Left cardiac atrium (tissue), 4 donors: ENCODE measurements at regions not wholly inside any gene's neighbourhood (a gene's known extent, or its start where the extent isn't known, plus 50 kb on each side); places are given as distances from the start of the nearest gene placed in this dataset.

Experiments used
- ATAC-seq, 2 donors: fragments of 200-7000 bp; cut with Tn5 transposase; one replicate each; pipeline ENCODE4 v1.9.1; 2020; ENCODE audit warnings: mild to moderate bottlenecking in 2 of 2, moderate library complexity in 2 of 2
- DNase-seq: peaks from one replicate; pipeline ENCODE4 v3.0.0-alpha.2; 2020
- intact Hi-C, 2 donors: fragments of 100-400 bp; cut with DNase I; formaldehyde crosslinking; loops; one replicate each; pipeline versions ENCODE4 v1.14.1 to v1.15.1; 2022 to 2023
- donor health status: DM: no; HTN: yes; CAD: no.
- donor health status: DM: no; HTN: yes; CAD: no; lungs with severe emphysema.
- donor health status: DM: yes; HTN: yes; CAD: no.
- donor health status: Dilated cardiomyopathy.

DNA sequence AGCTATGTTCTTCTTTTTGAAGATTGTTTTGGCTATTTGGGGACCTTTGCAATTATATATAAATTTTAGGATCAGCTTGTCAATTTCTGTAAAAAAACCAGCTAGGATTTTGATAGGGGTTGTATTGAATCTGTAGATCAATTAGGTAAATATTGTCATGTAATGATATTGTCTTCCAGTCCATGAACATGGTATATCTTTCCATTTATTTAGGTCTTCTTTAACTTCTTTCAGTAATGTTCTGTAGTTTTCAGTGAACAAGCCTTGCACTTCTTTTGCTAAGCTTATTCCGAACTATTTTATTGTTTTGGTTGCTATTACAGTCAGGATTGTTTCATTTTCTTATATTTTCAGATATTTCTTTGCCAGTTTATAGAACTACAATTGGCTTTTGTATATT is 175.8 kb upstream of the RARB start:
- no peak for ATAC-seq
- no peak for DNase-seq
- intact Hi-C loops = no loop called here

DNA sequence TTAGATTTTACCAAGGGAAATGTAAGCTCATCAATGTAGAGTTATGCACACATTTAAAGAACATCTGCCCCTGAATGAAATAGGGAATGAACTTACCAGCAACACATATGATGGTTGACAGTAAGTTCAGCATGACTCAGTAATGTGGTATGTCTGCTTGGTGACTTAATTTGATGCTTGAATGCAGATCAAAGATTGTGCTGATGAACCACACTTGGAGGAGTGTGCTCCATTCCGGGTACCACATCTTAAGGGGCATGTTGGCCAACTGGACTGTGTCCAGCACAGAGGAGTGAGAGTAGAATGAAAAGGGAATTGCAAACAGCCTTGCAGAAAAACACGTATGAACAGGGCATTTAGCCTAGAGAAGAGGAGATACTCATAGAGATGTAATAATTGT is 171.0 kb upstream of the RARB start:
- intact Hi-C loops = no loop called here

DNA sequence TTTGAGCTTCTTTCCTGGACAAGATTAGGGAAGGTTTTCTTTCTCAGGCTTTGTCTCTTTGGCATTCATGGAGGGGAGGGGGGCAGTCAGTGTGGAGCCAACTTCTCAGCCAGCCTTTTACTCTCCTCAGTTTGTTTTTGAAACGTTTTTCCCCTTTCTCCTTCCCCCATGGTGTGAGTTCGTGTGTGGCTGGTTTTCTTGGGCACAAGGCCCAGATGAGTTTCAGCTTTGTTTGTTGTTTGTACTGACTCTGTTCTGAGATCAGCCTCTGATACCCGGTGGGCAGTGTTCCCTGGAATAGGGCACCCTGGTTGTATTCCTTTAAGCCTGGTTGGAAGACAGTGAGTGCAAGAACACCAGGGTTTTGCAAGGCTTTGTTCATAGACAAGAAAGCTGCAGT is 168.2 kb upstream of the RARB start:
- ATAC-seq = no peak
- intact Hi-C loops = no loop called here
- no peak for DNase-seq

More for the DNA sequence above, 171.0 kb upstream of the RARB start:
- DNase-seq = no peak
- ATAC-seq = no peak

GRCh38 chr3:25262322-25262721 is 165.7 kb upstream of the RARB start:
- intact Hi-C loops = no loop called here
- DNase-seq = no peak
- no peak for ATAC-seq

DNA sequence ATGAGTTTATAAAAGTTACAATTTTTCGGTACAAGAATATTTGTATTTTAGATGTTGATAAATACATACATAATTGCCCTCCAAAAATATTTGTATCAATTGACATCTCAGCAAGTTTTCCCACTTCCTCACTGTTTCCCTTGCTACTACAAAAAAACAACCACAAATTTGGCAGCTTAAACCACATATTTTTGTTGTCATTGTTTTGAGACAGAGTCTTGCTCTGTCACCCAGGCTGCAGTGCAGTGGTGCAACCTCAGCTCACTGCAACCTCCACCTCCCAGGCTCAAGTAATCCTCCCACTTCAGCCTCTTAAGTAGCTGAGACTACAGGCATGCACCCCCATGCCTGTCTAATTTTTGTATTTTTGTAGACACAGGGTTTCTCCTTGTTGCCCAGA is 162.8 kb upstream of the RARB start:
- ATAC-seq (no peak), DNase-seq (no peak)
- intact Hi-C loops = no loop called here

- DNase-seq = no peak
- no peak for ATAC-seq
- intact Hi-C loops = no loop called here
Measured at GRCh38 chr3:25266677-25267076, 161.4 kb upstream of the RARB start.

DNA sequence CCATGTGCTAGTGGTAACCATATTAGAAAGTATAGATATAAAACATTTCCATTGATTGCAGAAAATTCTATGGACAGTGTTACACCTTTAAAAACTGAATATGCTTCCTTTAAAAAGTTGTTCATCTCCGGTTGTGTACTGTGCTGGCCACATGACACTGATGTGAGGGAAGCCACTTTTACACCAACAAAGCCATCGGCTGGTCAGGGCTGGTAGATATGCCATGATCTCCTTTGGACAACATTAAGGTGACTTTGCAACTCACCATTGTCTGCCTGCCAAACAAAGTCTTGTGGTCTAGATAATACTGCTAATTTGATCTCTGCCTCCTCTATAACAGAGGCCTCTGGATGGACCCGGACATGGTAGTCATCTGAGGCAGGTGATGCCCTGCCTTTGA is 156.0 kb upstream of the RARB start:
- DNase-seq = no peak
- intact Hi-C loops = no loop called here
- no peak for ATAC-seq

- DNase-seq (no peak), ATAC-seq (no peak)
- intact Hi-C loops = no loop called here
Measured at GRCh38 chr3:25273582-25274171, 154.4 kb upstream of the RARB start.

DNA sequence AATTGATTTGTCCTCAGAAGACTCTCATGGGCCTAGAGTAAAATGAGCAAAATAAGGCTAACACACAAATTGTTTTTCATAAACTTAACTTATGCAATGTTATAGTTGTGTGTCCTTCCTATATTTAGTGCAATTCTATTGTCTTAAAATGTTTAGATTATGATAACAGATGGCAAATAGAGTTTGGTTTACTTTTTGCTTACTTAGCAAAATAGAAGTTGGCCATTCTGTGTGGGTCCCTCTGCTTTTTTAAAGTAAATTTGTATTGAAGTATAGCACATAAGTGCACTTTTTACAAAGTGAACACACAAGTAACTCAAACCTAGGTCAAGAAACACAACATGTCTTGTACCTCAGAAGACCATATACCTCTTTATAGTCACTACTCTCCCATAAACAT is 150.6 kb upstream of the RARB start:
- no peak for ATAC-seq
- intact Hi-C loops = no loop called here
- DNase-seq = no peak

DNA sequence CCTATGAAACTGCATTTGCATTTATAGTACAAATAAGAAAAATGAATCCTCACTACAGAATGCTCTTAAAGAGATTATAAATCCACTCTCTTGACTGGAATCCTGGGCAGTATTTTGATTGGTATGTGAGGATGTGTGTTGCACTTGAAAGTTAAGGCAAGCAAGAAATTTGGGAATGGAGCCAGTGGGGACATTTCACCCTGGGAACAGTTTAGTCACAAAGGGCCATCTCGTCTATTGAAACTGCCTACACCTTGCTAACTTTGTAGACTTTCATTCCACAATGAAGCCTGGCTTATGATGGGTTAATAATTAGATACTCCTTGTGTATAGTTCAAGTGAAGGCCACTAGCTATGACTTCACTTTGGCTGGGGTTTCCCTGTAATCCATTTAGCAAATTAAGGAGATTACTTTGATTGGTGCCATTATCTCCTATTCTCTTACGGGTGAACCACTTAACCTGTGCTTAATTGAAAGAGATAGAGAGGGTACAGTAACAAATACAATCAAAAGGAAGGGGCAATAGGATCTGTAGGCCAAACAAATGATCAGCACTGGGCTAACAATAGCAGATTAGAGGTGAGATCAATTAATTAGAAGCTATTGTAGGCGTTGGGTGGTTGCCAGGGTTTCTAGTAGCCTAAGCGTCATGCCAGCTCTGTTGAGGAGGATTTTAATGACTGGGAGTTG is 146.9 kb upstream of the RARB start:
- no peak for ATAC-seq
- no peak for DNase-seq
- intact Hi-C loops = no loop called here

- intact Hi-C loops = no loop called here
- DNase-seq = no peak
- ATAC-seq = no peak
Measured at GRCh38 chr3:25281732-25282126, 146.3 kb upstream of the RARB start.

DNA sequence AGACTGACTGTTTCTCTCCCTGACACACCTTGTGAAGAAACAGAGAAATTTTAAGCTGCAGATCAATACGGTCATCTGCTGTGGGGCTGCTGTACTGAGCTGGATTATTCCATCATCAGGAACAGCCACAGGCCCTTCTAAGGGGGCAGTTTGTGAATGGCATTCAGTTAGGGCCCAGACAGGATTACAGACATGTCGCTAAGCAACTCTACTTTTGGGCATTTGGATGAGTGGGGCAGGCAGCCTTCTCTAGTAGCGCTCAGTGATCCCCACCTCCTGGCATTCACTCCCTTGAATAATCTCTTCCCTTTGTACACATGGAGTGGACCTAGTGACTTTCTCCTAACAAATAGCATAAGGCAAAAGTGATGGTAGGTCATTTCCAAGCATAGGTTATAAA is 144.4 kb upstream of the RARB start:
- DNase-seq (no peak), ATAC-seq (no peak)
- intact Hi-C loops = no loop called here

DNA sequence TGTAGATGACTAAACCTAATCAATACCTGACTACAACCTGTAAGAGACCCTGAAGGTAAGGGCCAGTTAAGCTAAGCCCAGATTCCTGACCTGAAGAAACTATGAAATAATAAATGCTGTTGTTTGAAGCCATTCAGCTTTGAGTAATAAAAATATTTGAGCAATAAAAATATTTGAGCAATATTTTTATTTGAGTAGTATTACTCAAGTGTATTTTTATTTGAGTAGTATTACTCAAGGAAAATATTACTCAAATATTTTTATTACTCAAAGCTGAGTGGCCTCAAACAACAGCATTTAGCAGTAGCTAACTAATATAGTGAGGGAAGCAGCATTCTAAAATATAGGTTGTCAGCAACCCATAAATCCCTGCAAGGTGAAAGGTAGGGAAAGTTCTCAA is 143.8 kb upstream of the RARB start:
- no peak for DNase-seq
- ATAC-seq = no peak
- intact Hi-C loops = no loop called here

DNA sequence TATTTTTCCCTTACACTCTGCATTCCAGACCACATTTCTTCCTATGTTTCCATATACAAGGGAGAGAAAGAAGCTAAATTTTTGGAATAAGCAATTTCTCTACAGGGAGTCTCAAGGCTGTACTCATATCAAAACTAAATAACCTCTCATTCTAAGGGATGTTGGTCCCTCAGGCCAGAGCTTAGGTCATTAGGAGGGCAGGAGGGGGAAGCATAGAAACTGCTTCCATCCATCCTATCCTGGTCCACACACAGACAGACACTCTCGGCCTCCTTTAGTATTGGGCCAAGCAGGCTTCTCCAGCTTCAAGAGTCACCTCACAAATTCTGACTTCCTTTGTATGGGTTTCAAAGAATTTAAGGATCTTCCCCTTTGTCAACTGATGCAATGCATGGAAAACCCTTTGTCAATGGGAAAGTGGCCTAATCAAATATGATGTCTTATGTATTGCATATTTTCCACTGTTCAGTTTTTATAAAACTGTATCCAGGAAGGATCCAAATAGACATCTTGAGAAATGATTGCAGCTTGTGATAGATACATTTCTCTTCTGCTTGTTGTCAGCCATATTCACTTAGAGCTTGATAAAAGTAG is 140.7 kb upstream of the RARB start:
- no peak for DNase-seq
- intact Hi-C loops = no loop called here
- ATAC-seq = no peak

DNA sequence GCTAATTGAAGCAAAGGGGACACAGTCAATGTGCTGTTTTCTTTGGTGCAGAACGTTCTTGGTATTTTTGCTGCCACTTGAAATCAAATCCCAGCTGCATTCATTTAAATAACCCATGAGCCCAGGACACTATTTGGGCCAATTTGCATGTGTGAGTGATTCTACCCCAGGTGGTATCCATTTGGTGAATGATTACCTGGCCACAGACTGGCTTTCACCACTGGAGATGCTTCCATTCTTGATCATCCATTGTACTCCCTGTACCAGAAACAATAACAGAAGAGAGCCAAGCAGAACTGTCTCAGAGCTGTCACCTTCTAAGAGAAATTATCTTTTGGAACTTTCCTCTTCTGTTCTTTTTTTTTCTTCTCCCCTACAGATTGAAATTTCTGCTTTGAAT is 139.7 kb upstream of the RARB start:
- no peak for ATAC-seq
- intact Hi-C loops = no loop called here

GRCh38 chr3:25289156-25289555 is 138.9 kb upstream of the RARB start:
- ATAC-seq = no peak
- intact Hi-C loops = no loop called here

More for the DNA sequence above, 139.7 kb upstream of the RARB start:
- DNase-seq = no peak

DNA sequence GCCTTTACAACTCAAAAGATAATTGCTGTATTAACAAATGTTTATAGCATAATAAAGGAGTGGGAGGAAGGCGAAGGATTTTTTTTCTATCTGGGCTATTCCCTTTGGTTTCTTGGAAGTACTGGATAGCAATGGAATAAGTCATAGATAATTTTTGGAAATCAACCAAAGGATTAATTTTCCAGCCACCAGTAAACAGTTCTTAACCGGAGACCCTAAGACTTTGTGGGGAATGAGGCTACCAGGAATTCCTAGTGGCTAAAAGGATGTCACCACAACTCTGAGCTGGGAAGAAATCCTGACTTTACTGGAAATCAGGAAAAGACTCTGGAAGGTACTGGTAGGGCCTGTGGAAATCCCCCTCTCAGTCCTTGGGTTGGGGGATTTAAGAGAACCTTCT is 138.4 kb upstream of the RARB start:
- no peak for DNase-seq
- ATAC-seq = no peak
- intact Hi-C loops = no loop called here

More at GRCh38 chr3:25289156-25289555, 138.9 kb upstream of the RARB start:
- DNase-seq = no peak

GRCh38 chr3:25291481-25291905 is 136.6 kb upstream of the RARB start:
- DNase-seq (no peak), ATAC-seq (no peak)
- intact Hi-C loops = no loop called here

GRCh38 chr3:25292036-25292435 is 136.0 kb upstream of the RARB start:
- intact Hi-C loops = no loop called here
- no peak for ATAC-seq
- DNase-seq = no peak

DNA sequence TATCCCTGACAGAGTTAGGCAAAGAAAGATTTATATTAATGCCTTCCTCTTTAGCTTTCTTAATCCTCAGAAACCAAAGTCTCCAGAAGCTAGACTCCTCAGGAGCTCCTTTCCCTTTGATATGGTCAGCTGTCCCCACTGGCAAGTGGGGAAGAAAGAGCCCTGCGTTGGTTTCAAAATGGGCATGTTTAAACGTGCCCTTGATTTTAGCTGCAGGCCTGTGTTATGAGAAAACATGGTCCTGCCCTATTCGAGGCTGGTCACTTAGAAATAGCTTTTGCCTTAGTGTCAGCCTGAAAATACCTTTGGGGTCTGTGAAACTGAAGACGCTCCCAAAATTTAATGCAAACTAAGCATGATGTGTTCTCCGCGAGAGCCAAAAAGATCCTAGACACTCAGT is 135.5 kb upstream of the RARB start:
- ATAC-seq (no peak), DNase-seq (no peak)
- intact Hi-C loops = no loop called here

DNA sequence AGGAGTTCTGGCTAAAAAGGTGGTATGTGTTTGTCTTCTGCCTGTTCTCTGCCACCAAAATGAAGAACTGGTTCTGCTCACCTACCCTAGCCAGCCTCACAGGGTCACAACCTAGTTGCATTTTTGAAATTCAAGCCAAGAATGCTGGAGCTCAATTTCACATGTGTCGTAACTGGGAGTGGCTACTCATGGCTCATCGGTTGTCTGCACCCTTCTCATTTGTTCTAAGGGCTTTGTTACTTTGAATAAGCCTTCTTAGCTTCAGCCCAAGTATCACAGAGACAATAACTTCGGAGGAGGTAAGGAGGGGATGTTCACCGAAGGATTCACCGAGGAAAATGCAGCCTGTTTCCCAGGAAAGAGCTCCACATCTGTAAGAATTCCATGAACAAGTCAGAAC is 134.3 kb upstream of the RARB start:
- no peak for DNase-seq
- ATAC-seq = no peak
- intact Hi-C loops = no loop called here
